ENCODE measurements at regions not wholly inside any gene's neighbourhood (a gene's known extent, or its start where the extent isn't known, plus 50 kb on each side); places are given as distances from the start of the nearest gene placed in this dataset.

DNA sequence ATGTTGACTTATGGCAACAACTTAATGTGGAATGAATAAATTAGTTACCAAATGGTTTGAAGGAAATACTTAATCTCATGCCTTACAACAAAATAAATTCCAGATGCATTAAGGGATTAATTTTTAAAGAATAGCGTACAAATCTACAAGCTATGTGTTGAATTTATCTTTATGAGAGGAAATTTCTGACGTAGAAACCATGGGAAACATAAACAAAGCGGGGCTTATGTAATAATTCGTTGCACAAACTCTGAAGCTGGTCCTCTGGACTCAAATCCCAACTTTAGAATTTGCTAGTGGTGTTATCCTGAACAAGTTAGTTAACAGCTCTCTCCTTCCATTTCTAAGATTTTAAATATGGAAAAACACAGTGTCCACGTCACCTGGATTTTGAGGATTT lies 137.4 kb upstream of the CALCR start:
- TF ChIP-seq CTCF (IDR thresholded peaks at IDR 0.05): no peak
- TF ChIP-seq EP300 (IDR thresholded peaks at IDR 0.05): no peak
- TF ChIP-seq POLR2A (IDR thresholded peaks at IDR 0.05): no peak

All from ovary (tissue), 3 donors.